ENCODE measurements at regions not wholly inside any gene's neighbourhood (a gene's known extent, or its start where the extent isn't known, plus 50 kb on each side); places are given as distances from the start of the nearest gene placed in this dataset.

DNA sequence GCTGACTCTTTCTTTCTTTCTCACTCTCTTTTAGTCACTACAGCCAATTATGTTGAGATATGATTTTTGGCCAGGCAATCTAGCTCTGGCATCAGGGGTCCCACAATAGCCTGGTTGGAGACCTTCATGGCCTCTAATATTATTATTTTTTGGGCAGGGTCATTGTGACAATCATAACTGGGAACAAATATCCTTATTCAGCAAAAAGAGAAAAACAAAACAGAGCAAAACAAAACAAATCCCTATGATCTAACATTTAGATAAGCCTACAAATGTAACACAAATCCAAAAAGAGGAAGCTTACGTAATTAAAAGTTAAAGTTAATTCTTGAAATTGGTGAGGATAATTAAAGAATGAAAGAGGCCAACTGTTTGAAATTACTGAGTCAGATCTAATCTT lies 640.0 kb downstream of the TUSC7 start:
- Histone ChIP-seq H3K9me3 (no peaks in the 10 kb centered on the region), H3K27me3 (replicated peaks; ENCODE audit: control insufficient read depth, insufficient read depth, low read length) (no peaks in the 10 kb centered on the region), H3K36me3 (ENCODE audit: control insufficient read depth, insufficient read depth, low read length) (no peaks in the 10 kb centered on the region), H3K4me3 (ENCODE audit: low read depth, low read length) (no peak overlapping the region), H3K4me1 (no peaks in the 10 kb centered on the region)
- no peaks in the 10 kb centered on the region for H3K4me1 Mint-ChIP-seq (ENCODE audit: low read depth, unreplicated experiment)
- BruUV-seq (replicated peaks), result no TSS peak
- peaks cover 8% of the 10 kb centered on the region for H3K27me3 Mint-ChIP-seq (ENCODE audit: insufficient read depth, unreplicated experiment)
- ChIA-PET CTCF (no interaction called here), POLR2A (no interaction called here)
- H3K9me3 Mint-ChIP-seq (ENCODE audit: unreplicated experiment), result peaks cover 10% of the 10 kb centered on the region
- DNase-seq, result no peak
- no peaks in the 10 kb centered on the region for H3K36me3 Mint-ChIP-seq (ENCODE audit: insufficient read depth, unreplicated experiment)
- H3K27ac Mint-ChIP-seq (ENCODE audit: unreplicated experiment), result no peak overlapping the region
- intact Hi-C loops (cut with micrococcal nuclease; ENCODE audit: unreplicated experiment), result no loop called here
- H3K4me3 Mint-ChIP-seq (ENCODE audit: unreplicated experiment), result no peak overlapping the region
- TF ChIP-seq CTCF (IDR thresholded peaks at IDR 0.05; ENCODE audit: insufficient read depth in 1 of 2, low read depth in 1 of 2, low read length in 1 of 2, severe bottlenecking in 1 of 2, unreplicated experiment in 1 of 2), result no peak

DNA sequence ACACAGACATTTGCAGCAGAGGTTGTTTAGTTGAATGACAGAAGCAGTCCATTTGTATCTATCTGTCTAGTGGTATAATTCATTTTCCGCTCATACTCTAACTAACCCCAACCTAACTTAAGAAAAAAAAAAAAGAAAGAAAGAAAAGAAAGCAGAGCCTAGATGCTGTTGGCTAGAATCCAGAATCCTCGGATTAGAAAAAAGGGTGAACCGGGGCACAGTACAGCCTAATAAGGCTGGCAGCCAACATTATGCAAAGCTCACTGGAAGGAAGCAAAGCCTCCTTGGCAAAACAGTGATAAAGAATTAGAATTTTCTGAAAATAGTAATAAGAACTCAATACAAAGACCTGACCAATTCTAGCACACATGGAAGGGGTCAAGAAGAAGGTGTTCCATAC lies 640.8 kb downstream of the TUSC7 start:
- intact Hi-C loops (cut with micrococcal nuclease; ENCODE audit: unreplicated experiment), result loop anchor here (10.0 kb wide), 1 partner anchor 246 kb away; no protein-coding TSS in a partner anchor
- Histone ChIP-seq H3K4me3 (ENCODE audit: low read depth, low read length) (no peak overlapping the region), H3K4me1 (no peaks in the 10 kb centered on the region), H3K9me3 (no peaks in the 10 kb centered on the region), H3K27me3 (replicated peaks; ENCODE audit: control insufficient read depth, insufficient read depth, low read length) (no peaks in the 10 kb centered on the region), H3K36me3 (ENCODE audit: control insufficient read depth, insufficient read depth, low read length) (no peaks in the 10 kb centered on the region)
- no TSS peak for BruUV-seq (replicated peaks)
- H3K36me3 Mint-ChIP-seq (ENCODE audit: insufficient read depth, unreplicated experiment), result no peaks in the 10 kb centered on the region
- TF ChIP-seq CTCF (IDR thresholded peaks at IDR 0.05; ENCODE audit: insufficient read depth in 1 of 2, low read depth in 1 of 2, low read length in 1 of 2, severe bottlenecking in 1 of 2, unreplicated experiment in 1 of 2), result no peak
- ChIA-PET CTCF (no interaction called here), POLR2A (no interaction called here)
- no peak for DNase-seq
- peaks cover 9% of the 10 kb centered on the region for H3K9me3 Mint-ChIP-seq (ENCODE audit: unreplicated experiment)
- H3K4me1 Mint-ChIP-seq (ENCODE audit: low read depth, unreplicated experiment), result no peaks in the 10 kb centered on the region
- peaks cover 8% of the 10 kb centered on the region for H3K27me3 Mint-ChIP-seq (ENCODE audit: insufficient read depth, unreplicated experiment)
- no peak overlapping the region for H3K4me3 Mint-ChIP-seq (ENCODE audit: unreplicated experiment)
- H3K27ac Mint-ChIP-seq (ENCODE audit: unreplicated experiment), result no peak overlapping the region

DNA sequence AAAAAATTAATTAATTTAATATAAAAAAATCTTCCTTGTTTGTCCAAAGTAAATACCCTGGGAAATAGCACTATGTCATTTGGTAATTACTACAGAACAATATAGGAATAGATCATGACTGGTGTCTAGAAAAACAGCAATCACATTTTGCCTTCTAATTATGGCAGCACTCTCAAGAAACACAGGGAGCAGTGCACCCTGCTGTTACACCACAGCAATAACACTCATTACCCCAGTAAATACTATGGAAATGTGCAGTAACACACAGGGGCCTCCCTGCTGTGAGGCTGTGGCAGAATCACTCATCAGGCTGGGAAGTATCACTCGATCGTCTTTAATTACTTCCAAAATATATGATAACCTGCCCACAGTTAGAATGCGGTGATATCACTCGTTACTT lies 646.0 kb downstream of the TUSC7 start:
- intact Hi-C loops (cut with micrococcal nuclease; ENCODE audit: unreplicated experiment), result loop anchor here (1.0 to 10.0 kb wide), 3 partner anchors 251 to 336 kb away; no protein-coding TSS in a partner anchor
- peak; percentile 32 to 35 for TF ChIP-seq CTCF (IDR thresholded peaks at IDR 0.05; ENCODE audit: insufficient read depth in 1 of 2, low read depth in 1 of 2, low read length in 1 of 2, severe bottlenecking in 1 of 2, unreplicated experiment in 1 of 2)
- Histone ChIP-seq H3K4me1 (no peaks in the 10 kb centered on the region), H3K9me3 (no peaks in the 10 kb centered on the region), H3K27me3 (replicated peaks; ENCODE audit: control insufficient read depth, insufficient read depth, low read length) (no peaks in the 10 kb centered on the region), H3K36me3 (ENCODE audit: control insufficient read depth, insufficient read depth, low read length) (no peaks in the 10 kb centered on the region), H3K4me3 (ENCODE audit: low read depth, low read length) (no peak overlapping the region)
- ChIA-PET POLR2A (no interaction called here), CTCF (no interaction called here)
- DNase-seq, result peak in 1 of 2 experiments; percentile 18
- Mint-ChIP-seq H3K4me1 (ENCODE audit: low read depth, unreplicated experiment) (no peaks in the 10 kb centered on the region), H3K27ac (ENCODE audit: unreplicated experiment) (no peak overlapping the region), H3K27me3 (ENCODE audit: insufficient read depth, unreplicated experiment) (no peaks in the 10 kb centered on the region), H3K9me3 (ENCODE audit: unreplicated experiment) (no peaks in the 10 kb centered on the region), H3K36me3 (ENCODE audit: insufficient read depth, unreplicated experiment) (no peaks in the 10 kb centered on the region), H3K4me3 (ENCODE audit: unreplicated experiment) (no peak overlapping the region)
- BruUV-seq (replicated peaks), result no TSS peak
